K562 (cell line): ENCODE measurements at regions not wholly inside any gene's neighbourhood (a gene's known extent, or its start where the extent isn't known, plus 50 kb on each side); places are given as distances from the start of the nearest gene placed in this dataset.
A peak's percentile ranks its signal among the peaks of the same experiment; 100 is the strongest.

Source experiments
- FOXJ2 ChIP-seq: fragments of 200-800 bp; sonication (Bioruptor generic); IDR thresholded peaks from 2 replicates; pipeline ENCODE4 v1.6.1; 2016; ENCODE audit warnings: missing genetic modification characterization, missing compliant biosample characterization
- GATA2 ChIP-seq: sonication (generic); formaldehyde crosslinking; IDR thresholded peaks from 2 replicates; pipeline ENCODE4 v1.4.0; 2020; ENCODE audit warnings: mild to moderate bottlenecking, missing genetic modification reagents
- HDAC3 ChIP-seq: fragments of 450-650 bp; IDR thresholded peaks from 2 replicates; pipeline ENCODE4 v1.6.1; 2018; ENCODE audit warnings: borderline replicate concordance, mild to moderate bottlenecking, moderate library complexity; ENCODE audit not compliant: partially characterized antibody
- HOXB6 ChIP-seq: fragments of 250-450 bp; sonication (Bioruptor Pico); IDR thresholded peaks from 2 replicates; pipeline ENCODE4 v1.5.1; 2022; ENCODE audit warnings: mild to moderate bottlenecking, borderline replicate concordance
- KLF16 ChIP-seq: IDR thresholded peaks from 2 replicates; pipeline ENCODE4 v1.6.1; 2016; ENCODE audit warnings: antibody characterized with exemption
- RAD21 ChIP-seq, 2 experiments: fragments of 250-450 bp in 1 of 2; fragments of 450-650 bp in 1 of 2; sonication (Bioruptor Pico) in 1 of 2; formaldehyde crosslinking in 1 of 2; IDR thresholded peaks in 1 of 2; conservative IDR thresholded peaks in 1 of 2; 2 replicates each; pipeline versions ENCODE4 v1.4.0 to v1.8.0; 2020 to 2022; ENCODE audit warnings: mild to moderate bottlenecking in 2 of 2, moderate library complexity in 1 of 2
- RCOR1 ChIP-seq, 2 experiments: IDR thresholded peaks; 2 replicates each; pipeline ENCODE4 v1.6.1; 2012; ENCODE audit warnings: low read depth in 2 of 2, low read length in 2 of 2, borderline replicate concordance in 1 of 2, improper control_type of control experiment in 1 of 2
- SMAD3 ChIP-seq: fragments of 450-650 bp; formaldehyde crosslinking; conservative IDR thresholded peaks from 2 replicates; pipeline ENCODE4 v1.4.0; 2020; ENCODE audit warnings: mild to moderate bottlenecking
- SMAD4 ChIP-seq: fragments of 250-450 bp; sonication (Bioruptor Pico); conservative IDR thresholded peaks from 2 replicates; pipeline ENCODE4 v1.8.0; 2021; ENCODE audit warnings: inconsistent platforms, mild to moderate bottlenecking, moderate library complexity
- TAL1 ChIP-seq: fragments of 450-650 bp; IDR thresholded peaks from 2 replicates; pipeline ENCODE4 v1.6.1; 2016; ENCODE audit warnings: mild to moderate bottlenecking
- TOE1 ChIP-seq, 2 experiments: fragments of 450-650 bp in 1 of 2; sonication (generic) in 1 of 2; formaldehyde crosslinking in 1 of 2; IDR thresholded peaks; 2 replicates each; pipeline versions ENCODE4 v1.7.1 to v1.8.0; 2016 to 2022; ENCODE audit warnings: borderline replicate concordance in 2 of 2, mild to moderate bottlenecking in 2 of 2, antibody characterized with exemption in 1 of 2, inconsistent platforms in 1 of 2, low read depth in 1 of 2, missing genetic modification reagents in 1 of 2, moderate library complexity in 1 of 2
- TRIM24 ChIP-seq, 2 experiments: fragments of 450-650 bp; IDR thresholded peaks; 2 replicates each; pipeline ENCODE4 v1.6.1; 2016
- ZNF197 ChIP-seq: fragments of 200-800 bp; sonication (Bioruptor generic); IDR thresholded peaks from 2 replicates; pipeline ENCODE4 v1.6.1; 2016; ENCODE audit warnings: low read depth, missing genetic modification characterization, missing compliant biosample characterization
- ZNF311 ChIP-seq: fragments of 250-450 bp; sonication (Bioruptor Pico); IDR thresholded peaks from 2 replicates; pipeline ENCODE4 v1.4.0; 2020; ENCODE audit warnings: mild to moderate bottlenecking, moderate library complexity
- ZNF41 ChIP-seq: fragments of 250-450 bp; sonication (Bioruptor Pico); conservative IDR thresholded peaks from 2 replicates; pipeline ENCODE4 v1.4.0; 2020; ENCODE audit warnings: mild to moderate bottlenecking
- ZNF57 ChIP-seq: fragments of 450-650 bp; formaldehyde crosslinking; IDR thresholded peaks from 2 replicates; pipeline ENCODE4 v1.4.0; 2020; ENCODE audit warnings: mild to moderate bottlenecking, moderate library complexity
- ZNF644 ChIP-seq: fragments of 200-800 bp; sonication (Bioruptor generic); IDR thresholded peaks from 2 replicates; pipeline ENCODE4 v1.6.1; 2016; ENCODE audit warnings: low read depth, missing genetic modification characterization, missing compliant biosample characterization
- ZNF766 ChIP-seq: fragments of 200-800 bp; sonication (Bioruptor generic); conservative IDR thresholded peaks from 2 replicates; pipeline ENCODE4 v1.6.1; 2016; ENCODE audit warnings: missing genetic modification characterization, missing compliant biosample characterization
- TF ChIP-seq, protein P1 (sequence below): fragments of 250-450 bp; sonication (Bioruptor Pico); IDR thresholded peaks from 2 replicates; pipeline ENCODE4 v1.5.0; 2021; ENCODE audit warnings: mild to moderate bottlenecking, borderline replicate concordance
- TF ChIP-seq, protein P2 (sequence below): fragments of 450-650 bp; formaldehyde crosslinking; IDR thresholded peaks from 2 replicates; pipeline ENCODE4 v1.4.0; 2020; ENCODE audit warnings: mild to moderate bottlenecking, mixed read lengths
- TF ChIP-seq, protein P3 (sequence below): sonication (generic); formaldehyde crosslinking; IDR thresholded peaks from 2 replicates; pipeline ENCODE4 v1.5.0; 2020; ENCODE audit warnings: missing genetic modification reagents
- TF ChIP-seq, protein P4 (sequence below): fragments of 250-450 bp; sonication (Bioruptor Pico); IDR thresholded peaks from 2 replicates; pipeline ENCODE4 v1.5.0; 2020; ENCODE audit warnings: mild to moderate bottlenecking

DNA sequence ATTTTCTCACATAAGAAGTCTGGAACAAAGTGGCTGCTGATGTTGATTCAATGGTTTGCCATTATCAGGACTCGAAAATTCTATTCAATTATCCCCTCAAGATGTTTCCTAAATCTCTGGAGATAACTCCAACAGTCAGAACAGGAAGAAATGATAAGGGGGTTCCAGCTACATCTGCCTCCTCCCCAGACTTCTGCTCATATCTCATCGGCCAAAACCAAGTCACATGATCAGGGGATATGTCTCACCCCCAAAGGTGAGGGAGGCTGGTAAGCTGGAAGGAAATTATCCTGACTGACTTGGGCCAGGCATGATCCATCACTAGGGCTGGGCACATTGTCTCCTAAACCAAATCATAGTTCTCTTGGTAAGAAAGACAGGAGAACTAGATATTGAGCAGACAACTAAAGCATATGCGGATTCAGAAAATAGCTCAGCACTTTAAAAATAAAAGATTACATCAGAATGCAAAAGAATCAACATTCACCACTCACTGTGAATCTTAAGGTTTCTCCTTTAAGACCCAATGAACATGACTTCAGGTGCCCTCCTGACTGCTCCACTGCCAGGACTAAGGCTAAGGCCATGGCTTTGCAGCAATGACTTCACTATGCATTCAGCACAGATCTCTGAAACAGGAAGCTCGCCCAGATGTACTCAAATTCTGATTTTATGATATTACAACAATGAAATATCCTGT is 306.3 kb downstream of the ENC1 start (continued):
- TF ChIP-seq RAD21 (CRISPR knock-in tag; conservative IDR thresholded peaks at IDR 0.05 in 1 of 2, IDR thresholded peaks at IDR 0.05 in 1 of 2) = peak in 1 of 2 experiments; percentile 8; a peak in 1 of 4 replicates
- TF ChIP-seq, protein P1, sequence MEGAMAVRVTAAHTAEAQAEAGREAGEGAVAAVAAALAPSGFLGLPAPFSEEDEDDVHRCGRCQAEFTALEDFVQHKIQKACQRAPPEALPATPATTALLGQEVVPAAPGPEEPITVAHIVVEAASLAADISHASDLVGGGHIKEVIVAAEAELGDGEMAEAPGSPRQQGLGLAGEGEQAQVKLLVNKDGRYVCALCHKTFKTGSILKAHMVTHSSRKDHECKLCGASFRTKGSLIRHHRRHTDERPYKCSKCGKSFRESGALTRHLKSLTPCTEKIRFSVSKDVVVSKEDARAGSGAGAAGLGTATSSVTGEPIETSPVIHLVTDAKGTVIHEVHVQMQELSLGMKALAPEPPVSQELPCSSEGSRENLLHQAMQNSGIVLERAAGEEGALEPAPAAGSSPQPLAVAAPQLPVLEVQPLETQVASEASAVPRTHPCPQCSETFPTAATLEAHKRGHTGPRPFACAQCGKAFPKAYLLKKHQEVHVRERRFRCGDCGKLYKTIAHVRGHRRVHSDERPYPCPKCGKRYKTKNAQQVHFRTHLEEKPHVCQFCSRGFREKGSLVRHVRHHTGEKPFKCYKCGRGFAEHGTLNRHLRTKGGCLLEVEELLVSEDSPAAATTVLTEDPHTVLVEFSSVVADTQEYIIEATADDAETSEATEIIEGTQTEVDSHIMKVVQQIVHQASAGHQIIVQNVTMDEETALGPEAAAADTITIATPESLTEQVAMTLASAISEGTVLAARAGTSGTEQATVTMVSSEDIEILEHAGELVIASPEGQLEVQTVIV (CRISPR knock-in tag) = no peak
- no peak for TF ChIP-seq ZNF57
- peak; percentile 74 to 97; a peak in 3 of 4 replicates for TF ChIP-seq RCOR1 (IDR thresholded peaks at IDR 0.05; ENCODE audit: borderline replicate concordance in 1 of 2, low read depth in 2 of 2, low read length in 2 of 2)
- TF ChIP-seq, protein P2, sequence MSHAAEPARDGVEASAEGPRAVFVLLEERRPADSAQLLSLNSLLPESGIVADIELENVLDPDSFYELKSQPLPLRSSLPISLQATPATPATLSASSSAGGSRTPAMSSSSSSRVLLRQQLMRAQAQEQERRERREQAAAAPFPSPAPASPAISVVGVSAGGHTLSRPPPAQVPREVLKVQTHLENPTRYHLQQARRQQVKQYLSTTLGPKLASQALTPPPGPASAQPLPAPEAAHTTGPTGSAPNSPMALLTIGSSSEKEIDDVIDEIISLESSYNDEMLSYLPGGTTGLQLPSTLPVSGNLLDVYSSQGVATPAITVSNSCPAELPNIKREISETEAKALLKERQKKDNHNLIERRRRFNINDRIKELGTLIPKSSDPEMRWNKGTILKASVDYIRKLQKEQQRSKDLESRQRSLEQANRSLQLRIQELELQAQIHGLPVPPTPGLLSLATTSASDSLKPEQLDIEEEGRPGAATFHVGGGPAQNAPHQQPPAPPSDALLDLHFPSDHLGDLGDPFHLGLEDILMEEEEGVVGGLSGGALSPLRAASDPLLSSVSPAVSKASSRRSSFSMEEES (CRISPR knock-in tag) = peak; percentile 98
- peak; percentile 97 for TF ChIP-seq KLF16
- no peak for TF ChIP-seq ZNF41 (CRISPR knock-in tag)
- TF ChIP-seq SMAD3 = peak; percentile 90
- TF ChIP-seq, protein P3, sequence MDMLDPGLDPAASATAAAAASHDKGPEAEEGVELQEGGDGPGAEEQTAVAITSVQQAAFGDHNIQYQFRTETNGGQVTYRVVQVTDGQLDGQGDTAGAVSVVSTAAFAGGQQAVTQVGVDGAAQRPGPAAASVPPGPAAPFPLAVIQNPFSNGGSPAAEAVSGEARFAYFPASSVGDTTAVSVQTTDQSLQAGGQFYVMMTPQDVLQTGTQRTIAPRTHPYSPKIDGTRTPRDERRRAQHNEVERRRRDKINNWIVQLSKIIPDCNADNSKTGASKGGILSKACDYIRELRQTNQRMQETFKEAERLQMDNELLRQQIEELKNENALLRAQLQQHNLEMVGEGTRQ (CRISPR knock-in tag) = peak; percentile 85
- peak; percentile 85 for TF ChIP-seq ZNF311 (CRISPR knock-in tag)
- peak; percentile 89 for TF ChIP-seq ZNF644 (tag)
- TF ChIP-seq ZNF766 (CRISPR knock-in tag) = peak; percentile 82
- peak; percentile 61 for TF ChIP-seq GATA2 (CRISPR knock-in tag)
- TF ChIP-seq TOE1 (IDR thresholded peaks at IDR 0.05; ENCODE audit: borderline replicate concordance) = peak; percentile 94
- TF ChIP-seq TOE1 (CRISPR knock-in tag; IDR thresholded peaks at IDR 0.05; ENCODE audit: borderline replicate concordance, low read depth) = no peak
- TF ChIP-seq TAL1 = peak; percentile 94
- peak; percentile 91 for TF ChIP-seq SMAD4
- peak; percentile 82 to 91; a peak in 3 of 4 replicates for TF ChIP-seq TRIM24 (IDR thresholded peaks at IDR 0.05)
- TF ChIP-seq FOXJ2 (tag) = no peak
- TF ChIP-seq, protein P4, sequence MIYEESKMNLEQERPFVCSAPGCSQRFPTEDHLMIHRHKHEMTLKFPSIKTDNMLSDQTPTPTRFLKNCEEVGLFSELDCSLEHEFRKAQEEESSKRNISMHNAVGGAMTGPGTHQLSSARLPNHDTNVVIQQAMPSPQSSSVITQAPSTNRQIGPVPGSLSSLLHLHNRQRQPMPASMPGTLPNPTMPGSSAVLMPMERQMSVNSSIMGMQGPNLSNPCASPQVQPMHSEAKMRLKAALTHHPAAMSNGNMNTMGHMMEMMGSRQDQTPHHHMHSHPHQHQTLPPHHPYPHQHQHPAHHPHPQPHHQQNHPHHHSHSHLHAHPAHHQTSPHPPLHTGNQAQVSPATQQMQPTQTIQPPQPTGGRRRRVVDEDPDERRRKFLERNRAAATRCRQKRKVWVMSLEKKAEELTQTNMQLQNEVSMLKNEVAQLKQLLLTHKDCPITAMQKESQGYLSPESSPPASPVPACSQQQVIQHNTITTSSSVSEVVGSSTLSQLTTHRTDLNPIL (CRISPR knock-in tag) = no peak
- peak; percentile 61 for TF ChIP-seq HDAC3
- TF ChIP-seq HOXB6 = no peak
- peak; percentile 78; the same call in 1 of the 2 replicates for TF ChIP-seq ZNF197
